CD14-positive monocyte (primary cell): ENCODE measurements at regions not wholly inside any gene's neighbourhood (a gene's known extent, or its start where the extent isn't known, plus 50 kb on each side); places are given as distances from the start of the nearest gene placed in this dataset.

Experiments used
- DNase-seq, 3 donors: peaks; one replicate each; pipeline ENCODE4 v3.0.0-alpha.2; 2011 to 2022
- H2AFZ ChIP-seq: 2 replicates; pipeline ENCODE4 v1.6.0; 2012; ENCODE audit warnings: mild to moderate bottlenecking, low read depth, low read length, inconsistent platforms; ENCODE audit not compliant: insufficient read depth, poor library complexity, severe bottlenecking
- H3K27ac ChIP-seq, 2 donors: 1 replicate in 1 of 2; 2 replicates in 1 of 2; pipeline ENCODE4 v1.5.1; 2012 to 2013; ENCODE audit warnings: low read length in 2 of 2, control low read depth in 1 of 2, inconsistent platforms in 1 of 2, low read depth in 1 of 2, mild to moderate bottlenecking in 1 of 2
- H3K27me3 ChIP-seq, 2 donors: one replicate each; pipeline versions ENCODE4 v1.6.0 to v1.6.1; 2011 to 2013; ENCODE audit warnings: low read length in 2 of 2; ENCODE audit not compliant: control insufficient read depth in 2 of 2, insufficient read depth in 2 of 2
- H3K36me3 ChIP-seq, 2 donors: replicated peaks in 1 of 2; 1 replicate in 1 of 2; 2 replicates in 1 of 2; pipeline versions ENCODE4 v1.5.1 to v1.6.1; 2012 to 2013; ENCODE audit warnings: low read length in 2 of 2, control low read depth in 1 of 2, inconsistent platforms in 1 of 2, mild to moderate bottlenecking in 1 of 2; ENCODE audit not compliant: insufficient read depth in 2 of 2, control insufficient read depth in 1 of 2
- H3K4me1 ChIP-seq, 2 donors: 1 replicate in 1 of 2; 2 replicates in 1 of 2; pipeline versions ENCODE4 v1.5.1 to v1.6.1; 2012 to 2013; ENCODE audit warnings: low read length in 2 of 2, control low read depth in 1 of 2, inconsistent platforms in 1 of 2, mild to moderate bottlenecking in 1 of 2, moderate library complexity in 1 of 2; ENCODE audit not compliant: insufficient read depth in 2 of 2, control insufficient read depth in 1 of 2
- H3K4me2 ChIP-seq: replicated peaks from 2 replicates; pipeline ENCODE3; 2012; ENCODE audit warnings: low read length, moderate library complexity, mild to moderate bottlenecking; ENCODE audit not compliant: poor library complexity, severe bottlenecking; ENCODE audit errors: extremely low read depth
- H3K4me3 ChIP-seq, 3 experiments: fragments of 200-600 bp in 1 of 3; sonication (generic) in 1 of 3; replicated peaks in 1 of 3; 1 replicate in 2 of 3; 2 replicates in 1 of 3; pipeline ENCODE4 v1.5.1; 2011 to 2013; ENCODE audit warnings: low read length in 3 of 3, mild to moderate bottlenecking in 3 of 3, control low read depth in 2 of 3, low read depth in 2 of 3, inconsistent platforms in 1 of 3, moderate library complexity in 1 of 3
- H3K79me2 ChIP-seq: 2 replicates; pipeline ENCODE4 v1.6.0; 2012; ENCODE audit warnings: mild to moderate bottlenecking, control low read depth, inconsistent platforms, low read length, moderate library complexity; ENCODE audit not compliant: insufficient read depth
- H3K9ac ChIP-seq: 2 replicates; pipeline ENCODE4 v1.6.0; 2017; ENCODE audit warnings: low read length, mild to moderate bottlenecking; ENCODE audit not compliant: insufficient read depth, poor library complexity, severe bottlenecking
- H3K9me3 ChIP-seq, 2 donors: replicated peaks in 1 of 2; 1 replicate in 1 of 2; 2 replicates in 1 of 2; pipeline versions ENCODE4 v1.5.1 to v1.6.1; 2012 to 2013; ENCODE audit warnings: low read length in 2 of 2, control low read depth in 1 of 2; ENCODE audit not compliant: control insufficient read depth in 1 of 2, insufficient read depth in 1 of 2
- H4K20me1 ChIP-seq: 2 replicates; pipeline ENCODE4 v1.6.0; 2012; ENCODE audit warnings: mild to moderate bottlenecking, low read length, control low read depth, moderate library complexity; ENCODE audit not compliant: insufficient read depth
- H3K27ac Mint-ChIP-seq, 7 donors: one replicate each; pipeline ENCODE4 v1.8.0; 2020; ENCODE audit warnings: mild to moderate bottlenecking in 7 of 7, mixed read lengths in 7 of 7, moderate library complexity in 6 of 7, inconsistent platforms in 2 of 7
- H3K27me3 Mint-ChIP-seq, 3 donors: one replicate each; pipeline ENCODE4 v1.8.0; 2021 to 2022; ENCODE audit warnings: low read depth in 3 of 3, mild to moderate bottlenecking in 3 of 3, mixed read lengths in 3 of 3, moderate library complexity in 3 of 3, inconsistent platforms in 1 of 3
- H3K36me3 Mint-ChIP-seq, 2 donors: one replicate each; pipeline ENCODE4 v1.8.0; 2020; ENCODE audit warnings: mixed read lengths in 2 of 2, inconsistent platforms in 1 of 2, mild to moderate bottlenecking in 1 of 2
- H3K4me1 Mint-ChIP-seq: one replicate; pipeline ENCODE4 v1.8.0; 2020; ENCODE audit warnings: mild to moderate bottlenecking, mixed read lengths
- H3K4me3 Mint-ChIP-seq, 2 donors: one replicate each; pipeline ENCODE4 v1.8.0; 2020; ENCODE audit warnings: mild to moderate bottlenecking in 2 of 2, mixed read lengths in 2 of 2, moderate library complexity in 1 of 2
- H3K9me3 Mint-ChIP-seq, 7 donors: one replicate each; pipeline ENCODE4 v1.8.0; 2020 to 2022; ENCODE audit warnings: mixed read lengths in 7 of 7, mild to moderate bottlenecking in 6 of 7, moderate library complexity in 6 of 7, inconsistent platforms in 2 of 7
- WGBS: methylation state at CpG from one replicate; pipeline ENCODE4 v1.1.5; 2013; ENCODE audit warnings: missing lambda C conversion rate; ENCODE audit not compliant: insufficient coverage; 5-methylcytosine and 5-hydroxymethylcytosine counted together
- intact Hi-C, 2 donors: fragments of 100-400 bp; cut with micrococcal nuclease; formaldehyde crosslinking; loops; one replicate each; pipeline versions ENCODE4 v1.15.0 to v1.15.1; 2023
- TF ChIP-seq, protein P1 (sequence below): fragments of 200-600 bp; IDR thresholded peaks from one replicate; pipeline ENCODE4 v1.8.0; 2022; ENCODE audit warnings: antibody characterized with exemption, mild to moderate bottlenecking

DNA sequence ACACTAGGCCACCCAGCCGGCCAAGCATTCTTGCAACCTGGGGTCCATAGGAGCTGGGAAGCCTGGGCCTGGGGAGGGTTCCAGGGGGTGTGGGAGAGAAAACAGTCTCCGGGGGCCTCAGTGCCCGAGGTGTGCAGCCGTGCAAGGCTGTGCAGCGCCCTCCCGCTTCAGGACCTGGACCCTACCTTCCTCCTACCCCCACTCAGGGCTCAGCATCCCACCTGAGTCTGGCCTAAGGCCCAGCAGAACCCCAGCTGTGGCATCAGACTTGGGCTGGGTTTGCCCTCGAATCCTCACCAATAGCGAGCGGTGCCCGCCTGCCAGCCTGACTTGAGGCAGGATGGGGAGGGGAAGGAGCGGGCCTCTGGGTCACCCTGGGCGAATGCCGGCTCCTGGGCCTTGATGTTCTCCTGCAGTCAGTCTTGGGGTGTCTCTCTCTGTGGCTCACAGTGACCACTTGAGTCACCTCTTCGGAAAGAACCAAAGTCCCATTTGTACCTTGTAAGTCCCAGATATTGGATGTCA is 53.6 kb upstream of the PPARA start:
- DNase-seq: no peak
- no peaks in the 10 kb centered on the region for H3K9me3 Mint-ChIP-seq
- H2AFZ ChIP-seq: no peak overlapping the region
- no peak overlapping the region for H3K27ac ChIP-seq
- H3K4me1 Mint-ChIP-seq: no peaks in the 10 kb centered on the region
- peaks cover 31 to 57% of the 10 kb centered on the region in 2 donors for H3K36me3 Mint-ChIP-seq
- H3K79me2 ChIP-seq: peaks cover 32% of the 10 kb centered on the region
- no peaks in the 10 kb centered on the region for H3K27me3 ChIP-seq
- WGBS: 99% methylated on average over 9 of the region's 14 CpGs
- H3K27me3 Mint-ChIP-seq: no peaks in the 10 kb centered on the region
- no peak overlapping the region for H3K4me3 Mint-ChIP-seq
- H4K20me1 ChIP-seq: peaks cover 90% of the 10 kb centered on the region
- intact Hi-C loops: no loop called here
- no peak overlapping the region for H3K4me2 ChIP-seq
- H3K4me3 ChIP-seq: no peak overlapping the region
- H3K4me1 ChIP-seq: no peaks in the 10 kb centered on the region
- H3K9ac ChIP-seq: no peak overlapping the region
- no peaks in the 10 kb centered on the region for H3K9me3 ChIP-seq
- peaks cover 47 to 66% of the 10 kb centered on the region in 2 donors for H3K36me3 ChIP-seq
- peak overlapping the region in 3 of 7 donors; percentile 21 to 50 (median 46) for H3K27ac Mint-ChIP-seq
- TF ChIP-seq, protein P1, sequence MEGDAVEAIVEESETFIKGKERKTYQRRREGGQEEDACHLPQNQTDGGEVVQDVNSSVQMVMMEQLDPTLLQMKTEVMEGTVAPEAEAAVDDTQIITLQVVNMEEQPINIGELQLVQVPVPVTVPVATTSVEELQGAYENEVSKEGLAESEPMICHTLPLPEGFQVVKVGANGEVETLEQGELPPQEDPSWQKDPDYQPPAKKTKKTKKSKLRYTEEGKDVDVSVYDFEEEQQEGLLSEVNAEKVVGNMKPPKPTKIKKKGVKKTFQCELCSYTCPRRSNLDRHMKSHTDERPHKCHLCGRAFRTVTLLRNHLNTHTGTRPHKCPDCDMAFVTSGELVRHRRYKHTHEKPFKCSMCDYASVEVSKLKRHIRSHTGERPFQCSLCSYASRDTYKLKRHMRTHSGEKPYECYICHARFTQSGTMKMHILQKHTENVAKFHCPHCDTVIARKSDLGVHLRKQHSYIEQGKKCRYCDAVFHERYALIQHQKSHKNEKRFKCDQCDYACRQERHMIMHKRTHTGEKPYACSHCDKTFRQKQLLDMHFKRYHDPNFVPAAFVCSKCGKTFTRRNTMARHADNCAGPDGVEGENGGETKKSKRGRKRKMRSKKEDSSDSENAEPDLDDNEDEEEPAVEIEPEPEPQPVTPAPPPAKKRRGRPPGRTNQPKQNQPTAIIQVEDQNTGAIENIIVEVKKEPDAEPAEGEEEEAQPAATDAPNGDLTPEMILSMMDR: no peak

DNA sequence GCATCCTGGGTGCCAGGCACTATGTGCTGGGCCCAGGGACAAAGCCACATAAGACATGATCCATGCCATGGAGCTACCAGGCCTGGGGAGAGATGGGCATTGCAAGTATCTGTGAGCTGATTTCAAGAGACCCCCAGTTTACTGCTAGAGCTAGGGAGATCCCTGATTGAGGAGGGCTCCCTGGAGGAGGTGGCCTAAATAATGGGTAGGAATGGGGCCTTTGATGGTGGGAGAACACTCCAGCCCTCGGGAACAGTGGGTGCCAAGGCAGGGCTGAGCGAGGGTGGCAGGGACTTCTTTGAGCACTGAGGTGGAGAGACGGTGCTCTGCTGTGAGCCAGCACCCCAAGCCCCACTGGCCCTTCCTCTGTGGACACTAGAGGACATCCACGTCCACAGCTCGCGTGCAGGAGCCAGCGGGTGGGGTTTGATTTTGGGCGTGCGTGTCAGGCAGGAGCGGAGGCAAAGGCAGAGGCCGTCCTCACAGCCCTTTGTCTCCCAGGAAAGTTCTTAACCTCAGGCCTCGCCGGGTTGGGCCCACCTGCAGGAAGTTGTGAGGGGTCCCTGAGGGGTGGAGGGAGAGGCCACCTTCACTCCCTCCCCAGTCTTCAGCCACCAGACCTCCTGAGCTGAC is 52.9 kb upstream of the PPARA start:
- Histone ChIP-seq H3K36me3 (peaks cover 52 to 66% of the 10 kb centered on the region in 2 donors), H3K27ac (no peak overlapping the region), H3K27me3 (no peaks in the 10 kb centered on the region), H3K9me3 (no peaks in the 10 kb centered on the region), H3K4me1 (no peaks in the 10 kb centered on the region), H3K4me2 (no peak overlapping the region), H3K4me3 (no peak overlapping the region), H3K9ac (no peak overlapping the region), H2AFZ (no peak overlapping the region), H3K79me2 (peaks cover 25% of the 10 kb centered on the region), H4K20me1 (peaks cover 86% of the 10 kb centered on the region)
- no peak overlapping the region for H3K4me3 Mint-ChIP-seq
- DNase-seq: no peak
- TF ChIP-seq, protein P1: no peak
- no peaks in the 10 kb centered on the region for H3K9me3 Mint-ChIP-seq
- no peaks in the 10 kb centered on the region for H3K4me1 Mint-ChIP-seq
- H3K36me3 Mint-ChIP-seq: peaks cover 32 to 55% of the 10 kb centered on the region in 2 donors
- no peaks in the 10 kb centered on the region for H3K27me3 Mint-ChIP-seq
- intact Hi-C loops: no loop called here
- WGBS: 100% methylated on average over 4 of the region's 13 CpGs
- H3K27ac Mint-ChIP-seq: peak overlapping the region in 3 of 7 donors; percentile 46 to 69 (median 50)
